Keratinocyte (primary cell): ENCODE measurements at regions not wholly inside any gene's neighbourhood (a gene's known extent, or its start where the extent isn't known, plus 50 kb on each side); places are given as distances from the start of the nearest gene placed in this dataset.

Source experiments
- DNase-seq: peaks from one replicate; pipeline ENCODE4 v3.0.0-alpha.2; 2011; ENCODE audit warnings: low read depth, missing footprints, low spot score
- FAIRE-seq: peaks from 2 replicates; lab custom pipeline; 2011; peaks lifted over from hg19 to GRCh38; lab: Jason Lieb, UNC
- H2AFZ ChIP-seq: 2 replicates; pipeline ENCODE4 v1.6.0; 2012; ENCODE audit warnings: low read length, control low read depth, inconsistent platforms; ENCODE audit not compliant: control insufficient read depth
- H3K27ac ChIP-seq: 2 replicates; pipeline ENCODE4 v1.5.1; 2011; ENCODE audit warnings: low read length; ENCODE audit not compliant: control insufficient read depth, insufficient read depth
- H3K27me3 ChIP-seq: 3 replicates; pipeline ENCODE4 v1.6.0; 2011; ENCODE audit warnings: low read length; ENCODE audit not compliant: control insufficient read depth, insufficient read depth; ENCODE audit errors: extremely low read depth
- H3K36me3 ChIP-seq, 2 experiments: 2 replicates in 1 of 2; 3 replicates in 1 of 2; pipeline ENCODE4 v1.5.1; 2011; ENCODE audit warnings: low read length in 2 of 2, mild to moderate bottlenecking in 1 of 2; ENCODE audit not compliant: control insufficient read depth in 2 of 2, insufficient read depth in 2 of 2; ENCODE audit errors: extremely low read depth in 1 of 2
- H3K4me1 ChIP-seq: 3 replicates; pipeline ENCODE4 v1.5.1; 2011; ENCODE audit warnings: low read length; ENCODE audit not compliant: control insufficient read depth, insufficient read depth; ENCODE audit errors: extremely low read depth
- H3K4me2 ChIP-seq: 3 replicates; pipeline ENCODE4 v1.6.0; 2011; ENCODE audit warnings: low read depth, low read length; ENCODE audit not compliant: control insufficient read depth, insufficient read depth; ENCODE audit errors: extremely low read depth
- H3K4me3 ChIP-seq, 3 experiments: fragments of 200-600 bp in 1 of 3; sonication (generic) in 1 of 3; 2 replicates in 2 of 3; 3 replicates in 1 of 3; pipeline ENCODE4 v1.5.1; 2011 to 2016; ENCODE audit warnings: low read length in 3 of 3, mild to moderate bottlenecking in 3 of 3, control low read depth in 2 of 3, inconsistent platforms in 1 of 3, low read depth in 1 of 3, mixed read lengths in 1 of 3, mixed run types in 1 of 3, moderate library complexity in 1 of 3; ENCODE audit not compliant: control insufficient read depth in 2 of 3, insufficient read depth in 2 of 3; ENCODE audit errors: extremely low read depth in 1 of 3
- H3K79me2 ChIP-seq: 2 replicates; pipeline ENCODE4 v1.6.0; 2012; ENCODE audit warnings: low read length; ENCODE audit not compliant: control insufficient read depth, insufficient read depth
- H3K9ac ChIP-seq: 3 replicates; pipeline ENCODE4 v1.6.0; 2011; ENCODE audit warnings: low read length; ENCODE audit not compliant: control insufficient read depth, insufficient read depth; ENCODE audit errors: extremely low read depth
- H3K9me1 ChIP-seq: 3 replicates; pipeline ENCODE4 v1.6.0; 2011; ENCODE audit warnings: low read length; ENCODE audit not compliant: control insufficient read depth, insufficient read depth; ENCODE audit errors: extremely low read depth
- H3K9me3 ChIP-seq: 2 replicates; pipeline ENCODE4 v1.5.1; 2012; ENCODE audit warnings: low read depth, low read length; ENCODE audit not compliant: control insufficient read depth
- H4K20me1 ChIP-seq: 3 replicates; pipeline ENCODE4 v1.6.0; 2011; ENCODE audit warnings: low read length; ENCODE audit not compliant: control insufficient read depth, insufficient read depth; ENCODE audit errors: extremely low read depth
- EZH2 ChIP-seq: IDR thresholded peaks from one replicate; pipeline ENCODE4 v1.6.1; 2012; ENCODE audit warnings: inconsistent platforms, mild to moderate bottlenecking, low read length, moderate library complexity
- dilution Hi-C: fragments of 300-500 bp; cut with MboI; formaldehyde crosslinking; loops from one replicate; pipeline ENCODE4 v1.7.0; 2020; ENCODE audit warnings: low sequenced_read_pairs; ENCODE audit not compliant: extremely low pct_ligation_motif_present
- TF ChIP-seq, protein P1 (sequence below), 3 experiments: IDR thresholded peaks in 1 of 3; conservative IDR thresholded peaks in 1 of 3; optimal IDR thresholded peaks in 1 of 3; 2 replicates in 2 of 3; 3 replicates in 1 of 3; pipeline versions ENCODE3 to v1.5.1; 2011; ENCODE audit warnings: low read length in 3 of 3, mild to moderate bottlenecking in 3 of 3, moderate library complexity in 2 of 3, control low read depth in 1 of 3, inconsistent platforms in 1 of 3; ENCODE audit not compliant: insufficient read depth in 2 of 3; ENCODE audit errors: extremely low read depth in 1 of 3

DNA sequence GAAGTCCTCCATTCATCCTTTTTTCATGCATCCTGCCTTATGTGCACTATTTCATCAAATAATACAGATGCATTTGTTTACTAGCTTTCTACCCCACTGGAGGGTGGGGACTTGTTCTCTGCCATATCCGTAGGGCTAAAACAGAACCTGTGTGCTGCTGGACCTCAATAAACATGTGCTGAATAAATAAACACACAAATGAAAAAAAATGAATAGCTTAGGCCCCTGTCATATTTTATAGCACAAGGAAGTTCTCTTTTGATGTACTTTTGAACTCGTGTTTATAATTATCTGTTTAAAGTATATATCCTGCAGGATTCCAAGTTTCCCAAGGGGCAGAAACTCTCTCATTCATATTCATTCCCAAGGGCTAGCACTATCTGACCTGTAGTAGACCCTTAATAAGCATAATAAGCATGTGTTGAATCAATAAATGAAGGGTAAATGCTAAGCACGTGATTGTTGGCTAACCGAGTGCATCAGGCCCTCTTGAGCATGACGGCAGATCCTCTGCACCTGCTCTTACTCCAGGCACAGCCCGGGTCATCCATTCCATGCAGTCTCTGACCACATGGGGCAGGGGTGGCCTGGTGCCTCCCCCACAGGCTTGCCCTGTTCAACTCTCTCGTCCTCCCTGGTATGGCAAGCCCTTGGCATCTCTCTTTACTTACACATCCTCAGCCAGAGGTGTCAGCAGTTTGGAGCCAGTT, 474.1 kb upstream of the ZMIZ1 start:
- Histone ChIP-seq H4K20me1 (no peaks in the 10 kb centered on the region), H3K9me1 (no peaks in the 10 kb centered on the region), H3K27me3 (peaks cover 3% of the 10 kb centered on the region), H2AFZ (no peak overlapping the region), H3K79me2 (no peaks in the 10 kb centered on the region), H3K4me2 (no peak overlapping the region), H3K4me1 (no peaks in the 10 kb centered on the region), H3K27ac (no peak overlapping the region), H3K36me3 (no peaks in the 10 kb centered on the region), H3K9ac (no peak overlapping the region), H3K4me3 (no peak overlapping the region), H3K9me3 (no peaks in the 10 kb centered on the region)
- TF ChIP-seq, protein P1, sequence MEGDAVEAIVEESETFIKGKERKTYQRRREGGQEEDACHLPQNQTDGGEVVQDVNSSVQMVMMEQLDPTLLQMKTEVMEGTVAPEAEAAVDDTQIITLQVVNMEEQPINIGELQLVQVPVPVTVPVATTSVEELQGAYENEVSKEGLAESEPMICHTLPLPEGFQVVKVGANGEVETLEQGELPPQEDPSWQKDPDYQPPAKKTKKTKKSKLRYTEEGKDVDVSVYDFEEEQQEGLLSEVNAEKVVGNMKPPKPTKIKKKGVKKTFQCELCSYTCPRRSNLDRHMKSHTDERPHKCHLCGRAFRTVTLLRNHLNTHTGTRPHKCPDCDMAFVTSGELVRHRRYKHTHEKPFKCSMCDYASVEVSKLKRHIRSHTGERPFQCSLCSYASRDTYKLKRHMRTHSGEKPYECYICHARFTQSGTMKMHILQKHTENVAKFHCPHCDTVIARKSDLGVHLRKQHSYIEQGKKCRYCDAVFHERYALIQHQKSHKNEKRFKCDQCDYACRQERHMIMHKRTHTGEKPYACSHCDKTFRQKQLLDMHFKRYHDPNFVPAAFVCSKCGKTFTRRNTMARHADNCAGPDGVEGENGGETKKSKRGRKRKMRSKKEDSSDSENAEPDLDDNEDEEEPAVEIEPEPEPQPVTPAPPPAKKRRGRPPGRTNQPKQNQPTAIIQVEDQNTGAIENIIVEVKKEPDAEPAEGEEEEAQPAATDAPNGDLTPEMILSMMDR (optimal IDR thresholded peaks at IDR 0.05 in 1 of 3, IDR thresholded peaks at IDR 0.05 in 1 of 3, conservative IDR thresholded peaks at IDR 0.05 in 1 of 3; ENCODE audit: extremely low read depth in 1 of 3, insufficient read depth in 2 of 3, low read length in 3 of 3) = no peak
- TF ChIP-seq EZH2 = no peak
- dilution Hi-C loops = no loop called here
- FAIRE-seq = no peak
- DNase-seq = no peak

- dilution Hi-C loops = no loop called here
These were observed 473.5 kb upstream of the ZMIZ1 start for GRCh38 chr10:78595269-78595619.

More at GRCh38 chr10:78595269-78595619, 473.5 kb upstream of the ZMIZ1 start:
- no peak overlapping the region for H3K27ac ChIP-seq
- H3K9ac ChIP-seq = no peak overlapping the region
- no peaks in the 10 kb centered on the region for H3K9me3 ChIP-seq
- no peak overlapping the region for H3K4me3 ChIP-seq
- peaks cover 3% of the 10 kb centered on the region for H3K27me3 ChIP-seq
- no peaks in the 10 kb centered on the region for H3K4me1 ChIP-seq
- H3K36me3 ChIP-seq = no peaks in the 10 kb centered on the region
- H4K20me1 ChIP-seq = no peaks in the 10 kb centered on the region
- H2AFZ ChIP-seq = no peak overlapping the region
- DNase-seq = no peak
- no peak overlapping the region for H3K4me2 ChIP-seq
- no peaks in the 10 kb centered on the region for H3K79me2 ChIP-seq
- TF ChIP-seq EZH2 = no peak
- TF ChIP-seq, protein P1 (optimal IDR thresholded peaks at IDR 0.05 in 1 of 3, IDR thresholded peaks at IDR 0.05 in 1 of 3, conservative IDR thresholded peaks at IDR 0.05 in 1 of 3; ENCODE audit: extremely low read depth in 1 of 3, insufficient read depth in 2 of 3, low read length in 3 of 3) = no peak
- FAIRE-seq = no peak
- no peaks in the 10 kb centered on the region for H3K9me1 ChIP-seq
